GM21723 (cell line): ENCODE measurements at regions not wholly inside any gene's neighbourhood (a gene's known extent, or its start where the extent isn't known, plus 50 kb on each side); places are given as distances from the start of the nearest gene placed in this dataset.
"Not testable (repeated sequence)": the region's sequence is repeated elsewhere in the genome, so short reads cannot be mapped to it uniquely, and the experiment has no call there.

Source experiments
- ATAC-seq: cut with Tn5 transposase; IDR thresholded peaks from one replicate; pipeline ENCODE4 v1.9.1; 2021; ENCODE audit warnings: mild to moderate bottlenecking, moderate library complexity; ENCODE audit not compliant: unreplicated experiment

DNA sequence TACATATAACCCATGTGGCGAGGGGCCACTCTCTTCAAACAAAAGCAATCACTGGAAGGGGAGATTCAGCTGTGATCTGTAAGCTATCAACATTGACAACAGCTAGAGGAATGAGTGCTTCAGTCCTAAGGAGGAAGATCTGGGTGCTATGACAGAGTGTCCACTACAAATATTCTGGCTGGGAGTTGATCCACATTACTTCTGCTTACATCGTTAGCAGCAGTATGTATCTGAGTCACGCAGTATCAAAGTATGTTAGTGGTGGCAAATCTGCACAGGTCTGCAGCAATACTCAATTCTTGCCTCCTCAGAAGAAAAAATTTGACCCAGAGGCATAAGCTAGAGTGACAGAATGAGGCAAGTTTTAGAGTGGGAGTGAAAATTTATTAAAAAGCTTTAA, 267.0 kb downstream of the PTH2R start:
- no peak for ATAC-seq

DNA sequence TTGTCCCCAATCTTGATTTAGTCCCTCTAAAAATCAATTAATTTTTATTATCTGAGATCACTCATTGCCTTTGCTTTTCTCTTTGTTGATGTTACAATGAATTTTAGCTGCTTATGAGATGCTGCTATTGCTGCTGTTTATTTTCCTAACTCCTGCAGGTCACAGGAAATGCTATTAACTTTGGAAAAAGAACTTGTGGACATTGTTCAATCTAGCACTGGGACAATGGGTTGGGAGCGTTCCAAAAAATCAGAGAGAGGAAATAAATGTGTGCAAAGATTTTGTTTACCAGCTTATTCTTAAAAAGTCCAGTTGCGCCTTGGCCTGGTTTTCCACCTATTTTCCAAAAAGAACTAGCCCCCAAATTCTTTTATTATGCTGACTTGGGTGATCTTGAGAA, 268.3 kb downstream of the PTH2R start:
- ATAC-seq, result no peak

GRCh38 chr2:208685929-208686328, 279.3 kb downstream of the PTH2R start:
- not testable (repeated sequence) for ATAC-seq

GRCh38 chr2:208686665-208687064, 280.1 kb downstream of the PTH2R start:
- no peak for ATAC-seq

DNA sequence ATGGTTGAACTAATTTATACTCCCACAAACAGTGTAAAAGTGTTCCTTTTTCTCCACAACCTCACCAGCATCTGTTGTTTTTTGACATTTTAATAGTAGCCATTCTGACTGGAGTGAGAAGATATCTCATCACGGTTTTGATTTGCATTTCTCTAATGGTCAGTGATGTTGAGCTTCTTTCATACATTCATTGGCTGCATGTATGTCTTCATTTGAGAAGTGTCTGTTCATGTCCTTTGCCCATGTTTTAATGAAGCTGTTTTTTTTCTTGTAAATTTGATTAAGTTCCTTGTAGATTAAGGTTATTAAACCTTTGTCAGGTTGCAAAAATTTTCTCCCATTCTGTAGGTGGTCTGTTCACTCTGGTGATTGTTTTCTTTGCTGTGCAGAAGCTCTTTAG, 281.1 kb downstream of the PTH2R start:
- not testable (repeated sequence) for ATAC-seq

GRCh38 chr2:208698114-208698513, 291.5 kb downstream of the PTH2R start:
- no peak for ATAC-seq

GRCh38 chr2:208708486-208708885, 301.9 kb downstream of the PTH2R start:
- ATAC-seq, result no peak

DNA sequence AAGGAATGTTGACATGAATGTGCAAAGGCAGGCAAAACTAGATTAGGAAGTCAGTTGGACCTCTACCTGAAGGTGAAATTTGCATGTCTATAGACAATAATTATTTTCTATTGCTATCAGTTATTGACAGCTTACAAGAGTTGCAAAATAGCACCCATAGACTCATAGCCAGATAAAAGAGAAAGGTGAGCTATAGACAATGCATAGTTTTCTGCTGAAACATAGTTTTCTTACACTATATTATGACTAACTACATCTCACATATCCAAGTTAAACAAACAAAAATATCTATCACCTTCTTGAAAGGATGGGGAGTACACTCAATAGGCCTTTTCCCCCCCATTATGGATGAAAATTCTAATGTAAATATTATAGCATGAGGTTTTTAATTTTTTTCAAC, 305.0 kb downstream of the PTH2R start:
- ATAC-seq, result no peak

GRCh38 chr2:208713066-208713745, 306.6 kb downstream of the PTH2R start:
- ATAC-seq, result no peak

DNA sequence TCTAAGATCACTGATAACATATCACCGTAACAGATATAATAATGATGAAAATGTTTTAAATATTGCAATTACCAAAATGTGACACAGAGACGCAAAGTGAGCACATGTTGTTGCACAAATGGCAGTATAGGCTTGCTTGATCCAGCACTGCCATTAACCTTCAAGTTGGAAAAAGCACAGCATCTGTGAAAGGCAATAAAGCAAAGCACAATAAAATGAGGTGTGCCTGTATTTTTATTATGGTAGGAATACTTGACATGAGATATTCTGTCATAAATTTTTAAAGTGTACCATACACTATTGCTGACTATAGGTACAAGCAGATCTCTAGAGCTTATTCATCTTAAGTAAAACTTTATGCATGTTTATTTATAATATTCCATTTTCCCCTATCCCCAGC, 312.2 kb downstream of the PTH2R start:
- no peak for ATAC-seq

- no peak for ATAC-seq
Measured at GRCh38 chr2:208722731-208723130, 316.1 kb downstream of the PTH2R start.

GRCh38 chr2:208725280-208725679, 318.7 kb downstream of the PTH2R start:
- no peak for ATAC-seq

- ATAC-seq, result no peak
Measured at GRCh38 chr2:208726242-208726641, 319.6 kb downstream of the PTH2R start.

- not testable (repeated sequence) for ATAC-seq
Measured at GRCh38 chr2:208751663-208752415, 345.2 kb downstream of the PTH2R start.

DNA sequence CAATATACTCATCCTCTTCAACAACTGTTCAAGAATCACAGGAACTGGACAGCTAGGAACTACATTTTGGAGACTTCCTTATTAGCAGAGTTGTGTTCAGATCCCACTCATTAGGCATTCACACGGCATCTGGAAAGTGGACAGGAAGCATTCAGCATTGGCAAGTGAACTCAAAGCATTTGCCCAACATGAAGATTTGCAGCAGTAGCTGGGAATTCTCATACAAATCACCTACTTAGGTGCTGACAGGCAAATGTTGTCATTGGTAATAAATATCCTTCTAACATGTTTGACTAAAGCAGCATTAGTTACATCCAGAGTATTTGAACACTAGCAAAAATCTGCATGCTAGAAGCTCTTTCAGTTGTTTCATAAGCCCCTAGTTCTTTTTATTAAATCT, 350.8 kb downstream of the PTH2R start:
- no peak for ATAC-seq

DNA sequence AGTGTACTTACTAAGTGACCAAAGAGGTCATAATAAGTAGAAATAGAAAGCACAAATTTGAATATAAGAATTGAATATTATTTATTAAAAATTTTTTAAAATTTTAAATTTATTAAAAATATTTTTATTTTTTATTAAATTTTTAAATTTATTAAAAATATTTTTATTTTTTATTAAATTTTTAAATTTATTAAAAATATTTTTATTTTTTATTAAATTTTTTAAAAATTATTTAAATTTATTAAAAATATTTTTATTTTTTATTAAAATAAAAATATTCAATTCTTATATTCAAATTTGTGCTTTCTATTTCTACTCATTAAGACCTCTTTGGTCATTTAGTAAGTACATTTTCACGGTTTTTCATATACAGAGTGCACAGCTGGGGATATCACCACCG, 366.5 kb downstream of the PTH2R start:
- ATAC-seq, result not testable (repeated sequence)

GRCh38 chr2:208781166-208781565, 374.6 kb downstream of the PTH2R start:
- no peak for ATAC-seq

- ATAC-seq, result no peak
Measured at GRCh38 chr2:208782097-208782496, 375.5 kb downstream of the PTH2R start.

GRCh38 chr2:208783184-208783583, 376.6 kb downstream of the PTH2R start:
- ATAC-seq, result no peak

DNA sequence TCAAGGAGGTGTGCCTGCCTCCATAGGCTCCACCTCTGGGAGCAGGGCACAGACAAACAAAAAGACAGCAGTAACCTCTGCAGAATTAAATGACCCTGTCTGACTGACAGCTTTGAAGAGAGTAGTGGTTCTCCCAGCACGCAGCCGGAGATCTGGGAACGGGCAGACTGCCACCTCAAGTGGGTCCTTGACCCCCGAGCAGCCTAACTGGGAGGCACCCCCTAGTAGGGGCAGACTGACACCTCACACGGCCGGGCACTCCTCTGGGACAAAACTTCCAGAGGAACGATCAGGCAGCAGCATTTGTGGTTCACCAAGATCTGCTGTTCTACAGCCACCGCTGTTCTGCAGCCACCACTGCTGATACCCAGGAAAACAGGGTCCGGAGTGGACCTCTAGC, 378.2 kb downstream of the PTH2R start:
- ATAC-seq, result not testable (repeated sequence)

GRCh38 chr2:208791257-208791656, 384.7 kb downstream of the PTH2R start:
- ATAC-seq, result no peak

- ATAC-seq, result no peak
Measured at GRCh38 chr2:208792766-208793165, 386.2 kb downstream of the PTH2R start.
